HG02973 (cell line): ENCODE measurements at regions not wholly inside any gene's neighbourhood (a gene's known extent, or its start where the extent isn't known, plus 50 kb on each side); places are given as distances from the start of the nearest gene placed in this dataset.
"Not testable (repeated sequence)": the region's sequence is repeated elsewhere in the genome, so short reads cannot be mapped to it uniquely, and the experiment has no call there.

Experiments
- ATAC-seq: cut with Tn5 transposase; IDR thresholded peaks from one replicate; pipeline ENCODE4 v1.9.1; 2021; ENCODE audit warnings: moderate library complexity; ENCODE audit not compliant: unreplicated experiment

DNA sequence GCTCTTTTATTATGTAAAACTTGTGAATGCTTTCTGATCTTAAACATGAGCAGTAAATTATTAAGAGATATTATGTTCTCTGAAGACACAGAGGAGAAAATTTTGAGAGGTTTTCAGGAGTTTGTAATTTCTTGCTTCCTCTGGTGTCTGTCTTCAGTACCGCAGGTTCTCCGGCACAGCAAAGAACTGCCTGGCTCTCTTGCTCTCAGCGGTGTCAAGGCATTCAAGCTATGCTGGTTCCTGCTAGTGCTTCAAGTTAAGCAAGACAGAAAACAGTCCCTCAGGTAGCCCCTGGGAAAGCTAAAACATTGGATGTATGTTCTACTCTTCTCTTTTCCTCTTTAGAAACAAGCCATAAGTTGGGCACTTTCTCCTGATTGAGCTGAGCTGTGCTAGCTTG is 120.2 kb upstream of the CENPE start:
- no peak for ATAC-seq

DNA sequence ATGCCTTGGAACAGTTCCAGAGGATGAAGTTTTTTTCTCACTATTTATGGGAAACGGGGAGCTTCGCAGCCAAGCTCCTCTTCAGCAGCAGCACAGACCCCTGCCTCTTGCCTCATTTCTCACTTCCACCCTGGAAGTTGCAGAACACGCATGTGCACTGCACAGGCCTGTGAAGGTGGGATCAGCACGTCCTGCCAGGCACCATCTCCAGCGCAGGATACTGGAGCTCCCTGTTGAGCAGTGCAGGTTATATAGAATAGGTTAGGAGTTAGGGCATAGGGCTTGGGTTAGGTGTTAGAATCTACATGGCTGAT is 110.1 kb upstream of the CENPE start:
- no peak for ATAC-seq

DNA sequence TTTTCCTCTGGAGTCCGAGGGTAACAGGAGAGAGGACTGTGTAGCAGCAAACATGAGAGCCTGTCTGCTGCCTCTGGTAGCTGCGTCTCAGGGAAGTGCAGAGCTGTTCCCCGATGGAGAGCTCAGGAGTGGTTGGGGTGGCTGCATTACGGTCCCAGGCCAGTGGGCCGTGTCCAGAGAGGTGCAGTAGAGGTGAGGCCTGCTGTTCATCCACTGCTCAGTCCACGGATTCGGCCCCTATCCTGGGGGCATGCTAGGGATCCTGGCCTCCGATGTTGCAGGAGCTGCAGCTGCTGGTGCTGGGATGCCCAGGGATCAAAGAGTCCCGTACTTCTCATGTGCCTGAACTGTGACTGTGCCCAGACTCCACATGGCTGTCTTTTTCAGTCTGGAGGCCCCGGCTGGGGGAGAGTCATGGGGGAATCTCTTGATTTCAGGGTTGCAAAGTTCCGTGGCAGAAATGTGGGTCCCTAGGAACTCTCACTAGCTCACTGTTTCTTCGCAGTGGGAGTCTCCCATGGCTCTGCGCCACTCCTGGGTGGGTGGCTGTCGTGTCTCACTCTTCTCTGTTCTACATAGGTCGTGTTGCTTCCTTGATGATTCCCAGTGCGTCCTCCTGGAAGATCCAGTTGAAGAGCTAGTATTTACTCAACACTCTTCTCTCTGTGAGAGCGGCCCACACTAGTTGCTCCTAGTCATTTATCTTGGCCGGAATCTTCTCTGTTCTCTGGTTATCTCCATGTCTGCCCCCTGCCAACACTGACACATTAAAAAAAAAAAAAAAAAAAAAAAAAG is 109.5 kb upstream of the CENPE start:
- ATAC-seq, result no peak

DNA sequence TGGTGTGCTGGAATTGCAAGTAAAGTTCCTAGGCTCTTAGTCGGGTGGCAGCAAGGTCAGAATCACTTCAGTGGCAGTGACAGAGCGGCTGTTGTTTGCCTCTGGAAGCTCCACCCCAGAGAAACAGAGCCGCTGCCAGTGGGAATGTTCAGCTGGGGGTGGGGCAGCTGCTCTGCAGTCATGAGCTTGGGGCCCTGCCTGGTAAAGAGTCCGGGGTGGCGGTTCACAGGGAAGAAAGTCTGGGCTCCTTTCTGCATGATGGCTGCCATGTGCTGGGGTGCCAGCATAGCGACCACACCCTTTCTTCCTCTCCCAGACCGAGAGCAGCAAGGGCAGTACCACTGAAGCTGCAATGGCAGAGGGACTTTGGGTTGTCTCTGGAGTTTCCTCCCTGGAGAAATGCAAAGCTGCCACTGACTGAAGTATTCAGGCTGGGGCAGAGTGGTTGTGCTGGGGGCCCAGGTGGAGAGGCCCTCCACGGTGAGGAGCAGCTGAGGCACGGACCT is 108.8 kb upstream of the CENPE start:
- no peak for ATAC-seq

DNA sequence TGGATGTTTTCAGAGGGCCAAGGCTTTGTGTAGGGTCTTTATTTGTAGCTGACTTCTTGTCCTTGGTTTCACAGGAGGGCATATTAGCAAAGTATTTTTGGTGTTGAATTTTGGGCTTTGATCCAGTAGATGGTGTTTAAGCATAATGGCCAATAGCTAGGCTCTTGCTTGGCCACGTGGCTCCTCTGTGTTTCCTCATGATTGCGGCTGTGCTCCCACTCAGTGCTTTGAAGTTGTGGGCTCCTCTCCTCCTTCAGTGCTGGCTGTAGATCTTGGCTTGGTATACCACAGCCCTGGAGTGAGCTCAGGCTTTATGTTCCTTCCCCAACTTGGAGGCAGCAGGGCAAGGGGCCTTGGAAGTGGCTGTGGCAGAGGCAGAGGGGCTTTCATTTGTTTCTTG is 107.2 kb upstream of the CENPE start:
- ATAC-seq, result no peak

DNA sequence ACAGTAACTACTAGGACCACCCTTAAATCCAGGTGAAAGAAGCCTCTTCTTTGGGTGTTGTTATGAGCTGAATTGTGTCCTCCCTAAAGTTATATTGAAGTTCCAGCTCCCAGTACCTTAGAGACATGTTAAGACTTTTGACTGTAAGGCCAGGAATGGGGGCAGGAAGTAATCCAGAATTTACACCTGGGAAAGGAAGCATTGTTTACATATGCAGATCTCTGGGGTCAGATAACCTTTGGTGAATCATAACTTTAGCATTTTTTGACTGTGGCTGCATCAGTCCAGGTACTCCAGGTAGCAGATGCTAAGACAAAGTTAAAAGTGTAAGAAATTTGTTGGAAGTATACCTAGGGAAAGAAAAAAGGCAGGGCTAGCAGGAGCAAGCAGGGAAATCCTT is 104.9 kb upstream of the CENPE start:
- no peak for ATAC-seq

DNA sequence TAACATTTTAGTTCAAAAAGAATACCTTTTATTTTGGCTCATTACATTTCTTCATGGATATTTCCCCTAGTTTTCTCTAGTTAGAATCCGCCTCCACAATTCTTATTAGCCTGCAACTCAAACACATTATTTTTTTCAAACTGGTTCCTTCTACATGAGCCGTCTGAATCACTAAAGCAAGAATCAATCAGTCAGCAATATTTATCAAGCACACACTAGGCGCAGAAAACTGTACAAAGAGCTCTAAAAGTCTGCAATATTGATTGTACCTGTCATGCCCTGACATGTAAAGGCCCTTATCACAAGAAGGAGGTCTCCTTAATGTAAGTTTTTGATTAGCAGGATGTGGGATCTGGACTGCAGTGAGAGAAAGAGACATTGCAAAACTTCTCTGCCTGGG is 94.8 kb upstream of the CENPE start:
- no peak for ATAC-seq

DNA sequence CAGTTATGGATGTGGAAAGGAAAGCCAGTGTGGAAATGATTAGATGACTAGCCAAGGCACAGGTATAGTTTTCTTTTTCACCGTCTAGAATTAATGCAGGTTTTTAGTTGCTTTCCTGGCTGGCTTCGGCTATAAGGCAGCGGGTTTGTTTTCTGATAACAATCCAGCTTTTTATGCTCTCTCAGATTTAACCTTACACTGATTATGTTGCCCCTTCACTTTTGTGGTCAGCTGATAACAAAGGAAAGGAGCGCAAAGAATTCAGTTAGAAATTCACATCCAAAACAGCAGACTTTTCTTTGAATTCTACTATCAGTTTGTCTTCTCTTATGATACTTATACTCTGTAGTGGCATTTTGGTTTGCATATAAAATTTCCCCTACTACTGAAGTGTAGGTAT is 94.2 kb upstream of the CENPE start:
- ATAC-seq, result no peak

DNA sequence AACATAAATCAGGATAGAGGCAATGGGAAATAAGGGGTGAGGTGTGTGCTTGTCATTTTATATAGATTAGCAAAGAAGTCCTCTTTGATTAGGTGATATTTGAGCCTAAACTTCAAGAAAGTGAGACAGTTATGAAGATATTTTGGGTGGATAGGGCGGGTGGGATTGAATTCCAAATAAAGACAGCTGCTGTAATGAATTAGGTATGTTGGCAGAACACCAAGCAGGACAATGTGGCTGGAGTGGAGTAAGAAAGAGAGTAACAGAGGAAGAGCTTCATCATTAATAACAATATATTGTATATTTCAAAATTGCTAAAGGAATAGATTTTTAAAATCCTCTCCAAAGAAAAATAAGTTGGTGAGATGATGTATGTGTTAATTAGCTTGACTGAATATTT is 91.0 kb upstream of the CENPE start:
- no peak for ATAC-seq

DNA sequence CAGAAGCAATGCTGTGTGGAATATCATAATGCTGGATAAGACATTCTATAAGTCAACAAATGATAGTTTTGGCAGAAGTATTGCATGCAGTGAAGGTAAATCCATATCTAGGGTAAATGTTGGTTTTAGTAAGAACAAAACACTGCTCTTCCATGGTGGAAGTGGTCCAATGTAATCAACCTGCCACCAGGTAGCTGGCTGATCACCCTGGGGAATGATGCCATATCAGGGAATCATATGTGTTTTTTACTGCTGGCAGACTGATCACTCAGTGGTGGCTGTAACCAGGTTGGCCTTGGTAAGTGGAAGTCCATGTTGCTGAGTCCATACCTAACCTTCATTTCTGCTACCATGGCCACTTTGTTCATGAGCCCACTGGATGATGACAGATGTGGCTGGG is 74.0 kb upstream of the CENPE start:
- ATAC-seq, result no peak

DNA sequence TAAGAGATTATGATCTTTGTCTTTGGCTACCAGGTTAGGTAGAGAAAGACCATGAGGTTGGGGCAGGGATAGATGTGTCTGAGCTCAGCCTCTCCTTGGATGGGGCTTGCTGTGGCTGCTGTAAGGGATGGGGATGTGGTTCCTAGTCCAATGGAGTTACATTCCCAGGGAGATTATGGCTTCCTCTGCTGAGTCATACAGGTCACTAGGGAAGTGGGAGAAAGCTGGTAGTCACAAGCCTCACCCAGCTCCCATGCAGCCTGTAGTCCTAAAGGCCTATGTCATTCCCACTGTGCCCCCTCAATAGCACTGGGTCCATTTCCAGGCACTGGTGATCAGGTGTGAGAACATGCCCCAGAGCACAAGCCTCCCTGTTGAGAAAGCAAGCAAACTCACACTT is 70.6 kb upstream of the CENPE start:
- ATAC-seq, result no peak

DNA sequence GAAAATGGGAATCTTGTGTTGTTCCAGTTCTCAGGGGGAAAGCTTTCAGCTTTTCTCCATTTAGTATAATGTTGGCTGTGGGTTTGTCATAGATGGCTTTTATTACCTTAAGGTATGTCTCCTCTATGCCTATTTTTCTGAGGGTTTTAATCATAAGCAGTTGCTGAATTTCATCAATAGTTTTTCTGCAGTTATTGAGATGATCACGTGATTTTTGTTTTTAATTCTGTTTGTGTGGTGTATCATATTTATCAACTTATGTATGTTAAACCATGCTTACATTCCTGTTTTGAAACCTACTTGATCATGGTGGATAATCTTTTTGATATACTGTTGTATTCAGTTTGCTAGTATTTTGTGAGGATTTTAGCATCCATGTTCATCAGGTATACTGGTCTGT is 66.8 kb upstream of the CENPE start:
- no peak for ATAC-seq

DNA sequence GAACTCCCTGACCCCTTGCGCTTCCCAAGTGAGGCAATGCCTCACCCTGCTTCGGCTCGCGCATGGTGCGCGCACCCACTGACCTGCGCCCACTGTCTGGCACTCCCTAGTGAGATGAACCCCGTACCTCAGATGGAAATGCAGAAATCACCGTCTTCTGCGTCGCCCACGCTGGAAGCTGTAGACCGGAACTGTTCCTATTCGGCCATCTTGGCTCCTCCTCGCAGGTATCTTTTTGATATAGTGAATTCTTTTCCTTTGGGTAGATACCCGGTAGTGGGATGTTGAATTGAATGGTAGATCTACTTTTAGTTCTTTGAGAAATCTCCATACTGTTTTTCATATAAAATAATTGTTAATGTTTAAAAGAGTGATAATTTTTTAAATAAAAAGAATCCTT is 57.9 kb upstream of the CENPE start:
- not testable (repeated sequence) for ATAC-seq
